Stimulated activated CD4-positive, alpha-beta T cell treated with anti-CD3 and anti-CD28 coated beads, TNF-alpha, amount 100 ng/mL, for 48 hours (primary cell): ENCODE measurements at regions not wholly inside any gene's neighbourhood (a gene's known extent, or its start where the extent isn't known, plus 50 kb on each side); places are given as distances from the start of the nearest gene placed in this dataset.

ENCODE experiments used
- DNase-seq, 3 donors: peaks; one replicate each; pipeline ENCODE4 v3.0.0-alpha.2; 2020; ENCODE audit warnings: low read depth in 3 of 3

DNA sequence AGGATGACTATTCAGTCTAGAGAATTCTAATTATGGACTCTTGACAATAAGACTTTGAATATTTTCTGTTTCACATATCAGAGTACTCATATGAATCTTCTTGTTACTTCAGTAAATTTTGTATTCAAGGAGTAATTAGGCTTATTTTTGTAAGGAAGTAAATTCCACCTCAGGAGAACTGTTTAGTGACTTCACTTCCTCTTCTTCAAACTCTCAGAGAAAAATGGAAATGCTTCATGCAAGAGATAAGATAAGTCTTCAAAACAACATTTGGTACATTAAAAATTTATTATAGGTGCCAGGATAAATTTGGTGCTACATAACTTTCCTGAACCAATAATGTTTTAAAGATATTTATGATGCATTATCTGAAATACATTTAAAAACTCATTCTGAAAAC is 1421.9 kb downstream of the PCDH7 start:
- no peak for DNase-seq

DNA sequence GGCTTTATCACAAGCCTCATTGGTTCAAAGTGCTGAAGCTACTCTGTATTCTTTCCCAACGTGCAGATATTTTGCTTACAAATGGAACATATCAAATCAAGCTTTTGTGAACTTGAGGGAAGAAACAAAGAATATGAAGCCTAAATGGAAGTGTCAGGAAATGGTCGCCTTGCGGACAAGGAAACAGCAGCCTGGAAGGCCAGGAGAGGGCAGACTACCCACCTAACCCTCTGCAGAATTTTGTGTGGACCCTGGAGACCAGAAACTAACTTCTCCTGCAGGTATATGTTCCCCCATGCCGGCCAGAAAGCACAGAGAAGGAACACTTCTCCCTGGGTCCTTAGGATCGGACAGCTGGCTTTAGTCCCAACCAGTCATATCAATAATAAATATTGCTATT is 1425.8 kb downstream of the PCDH7 start:
- DNase-seq = no peak

DNA sequence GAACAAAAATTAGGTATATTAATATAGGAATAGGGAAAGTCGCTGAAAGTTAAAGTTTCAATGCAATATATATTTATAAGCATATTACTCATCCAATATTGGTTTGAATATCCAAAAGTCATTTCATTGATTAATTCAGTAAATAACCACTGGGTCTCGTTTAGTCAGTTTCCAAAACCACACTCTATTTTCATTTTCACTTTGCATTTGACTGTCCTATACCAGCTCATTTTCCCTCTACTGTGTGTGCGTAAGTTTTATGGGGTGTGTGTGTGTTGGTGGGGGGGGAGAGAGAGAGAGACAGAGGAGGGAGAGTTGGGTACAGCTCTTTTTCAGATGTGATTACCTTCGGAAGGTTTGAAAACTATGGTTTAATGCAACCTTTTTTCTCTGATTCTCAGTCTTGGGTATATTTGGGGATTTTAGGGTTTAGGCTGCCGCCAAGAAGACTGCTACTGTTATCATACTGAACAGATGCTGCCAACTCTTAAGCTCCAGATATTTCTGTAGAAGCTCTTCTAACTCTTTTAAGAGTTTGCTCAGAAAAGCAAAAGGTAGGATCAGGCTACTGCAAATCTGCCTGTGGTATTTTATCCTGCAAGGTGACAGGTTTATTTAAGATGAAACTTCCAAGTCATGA is 1427.4 kb downstream of the PCDH7 start:
- no peak for DNase-seq

DNA sequence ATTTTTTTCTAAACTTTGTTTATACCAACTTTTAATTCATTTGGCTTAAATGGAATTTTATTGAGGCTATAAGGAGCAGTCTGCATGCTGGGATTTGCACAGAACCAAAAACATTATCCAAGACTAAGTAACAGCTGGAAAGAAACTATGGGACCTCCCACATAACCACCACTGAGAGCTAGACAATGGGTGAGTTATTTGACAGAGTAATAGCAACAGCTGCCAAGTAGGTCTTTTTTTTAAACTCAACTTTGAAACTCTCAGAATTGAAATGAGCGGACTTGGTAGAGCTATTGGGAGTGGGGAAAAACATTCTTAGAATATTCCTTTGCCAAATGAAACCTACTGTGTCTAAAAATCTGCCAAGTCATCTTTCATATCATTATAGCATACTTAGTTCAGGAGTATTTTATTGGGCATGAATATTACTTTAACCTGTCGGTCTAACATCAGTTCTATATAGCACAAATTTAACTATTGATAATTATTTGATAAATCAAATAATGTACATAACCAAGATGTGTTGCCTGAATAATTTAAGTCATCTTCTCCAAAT is 1428.0 kb downstream of the PCDH7 start:
- DNase-seq = no peak

DNA sequence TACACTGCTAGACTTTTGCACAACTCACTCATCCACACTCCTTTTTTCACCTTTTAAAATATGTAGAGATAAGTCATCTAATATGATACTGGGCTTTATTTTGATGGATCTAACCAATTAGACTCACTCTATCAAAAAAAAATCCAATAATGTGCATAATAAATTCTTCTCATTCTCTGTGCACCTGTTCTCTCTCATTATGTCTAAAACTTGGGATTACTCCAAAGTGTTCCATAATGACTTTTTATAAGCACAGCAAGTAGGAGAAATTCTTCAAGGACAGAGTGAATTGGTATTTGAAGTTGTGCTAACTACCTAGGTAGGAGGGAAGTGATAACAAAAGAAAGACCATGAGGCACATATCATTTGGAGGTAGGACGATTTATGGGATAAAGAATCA is 1438.8 kb downstream of the PCDH7 start:
- DNase-seq = no peak

DNA sequence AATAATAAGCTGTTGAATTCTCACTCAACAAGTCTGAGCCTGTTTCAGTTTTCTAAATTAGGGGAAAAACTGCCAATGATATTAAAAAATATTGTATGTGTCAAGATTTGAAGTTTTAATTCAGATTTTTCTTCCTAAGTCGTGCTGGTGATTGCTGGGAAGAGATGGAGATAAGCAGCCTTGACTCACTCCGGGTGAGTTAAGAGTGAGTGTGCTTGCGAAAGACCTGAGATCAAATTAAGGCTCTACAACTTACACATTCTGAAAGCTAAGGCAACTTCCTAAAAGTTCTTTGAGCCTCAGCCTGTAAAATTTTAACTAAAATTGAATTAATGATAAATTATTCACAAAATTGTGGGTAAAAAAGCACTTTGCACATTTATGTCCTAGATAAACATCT is 1441.2 kb downstream of the PCDH7 start:
- no peak for DNase-seq

DNA sequence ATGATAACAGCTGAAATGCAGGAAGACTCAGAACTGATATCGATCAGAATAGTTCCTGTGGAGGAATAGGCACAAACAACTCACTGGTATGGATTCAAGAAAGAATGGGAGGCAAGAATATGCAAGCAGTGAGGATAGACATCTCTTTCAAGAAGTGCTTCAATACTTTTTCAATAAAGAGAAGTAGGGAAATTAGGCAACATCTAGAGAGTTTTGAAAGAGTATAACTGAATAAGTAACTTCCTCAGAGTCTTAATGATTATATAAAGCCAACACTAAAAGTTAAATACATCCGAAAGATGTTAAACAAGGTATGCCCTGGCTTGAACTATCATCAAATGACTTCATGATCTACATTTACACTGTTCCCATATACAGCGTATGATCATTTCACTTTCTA is 1443.0 kb downstream of the PCDH7 start:
- DNase-seq = no peak

DNA sequence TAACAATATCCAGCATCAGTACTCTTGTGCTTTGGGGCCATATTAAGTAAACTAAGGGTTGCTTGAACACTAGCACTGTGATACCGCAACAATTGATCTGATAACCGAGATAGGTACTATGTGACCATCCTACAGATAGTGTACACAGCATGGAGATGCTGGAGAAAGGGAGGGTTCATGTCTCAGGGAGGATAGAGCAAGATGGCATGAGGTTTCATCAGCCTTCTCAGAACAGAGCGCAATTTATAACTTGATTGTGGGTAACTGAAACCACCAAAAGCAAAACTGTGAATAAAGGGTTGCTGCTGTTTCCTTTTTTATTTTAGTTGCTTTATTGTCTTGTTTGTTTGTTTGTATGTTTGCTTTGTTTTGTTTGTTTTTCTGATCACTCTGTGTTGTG is 1449.7 kb downstream of the PCDH7 start:
- DNase-seq = no peak

DNA sequence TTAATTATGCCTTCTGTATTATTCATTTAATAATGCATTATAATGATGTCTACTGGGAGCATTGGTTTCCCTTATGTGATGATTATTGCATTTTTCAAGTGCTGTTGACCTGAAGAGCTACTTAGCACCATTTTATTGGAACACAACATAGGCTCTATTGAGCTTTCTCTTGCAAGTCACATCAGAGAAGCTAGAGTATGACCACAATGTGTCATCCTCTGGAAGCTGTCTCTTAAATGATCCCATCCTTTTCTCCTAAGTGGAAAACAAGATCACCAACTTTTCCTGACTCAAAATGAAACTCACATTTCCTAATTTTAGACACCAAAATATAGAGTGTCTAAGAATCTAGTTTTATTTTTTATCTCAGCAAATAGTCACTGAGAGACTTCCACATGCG is 1451.9 kb downstream of the PCDH7 start:
- DNase-seq = no peak

DNA sequence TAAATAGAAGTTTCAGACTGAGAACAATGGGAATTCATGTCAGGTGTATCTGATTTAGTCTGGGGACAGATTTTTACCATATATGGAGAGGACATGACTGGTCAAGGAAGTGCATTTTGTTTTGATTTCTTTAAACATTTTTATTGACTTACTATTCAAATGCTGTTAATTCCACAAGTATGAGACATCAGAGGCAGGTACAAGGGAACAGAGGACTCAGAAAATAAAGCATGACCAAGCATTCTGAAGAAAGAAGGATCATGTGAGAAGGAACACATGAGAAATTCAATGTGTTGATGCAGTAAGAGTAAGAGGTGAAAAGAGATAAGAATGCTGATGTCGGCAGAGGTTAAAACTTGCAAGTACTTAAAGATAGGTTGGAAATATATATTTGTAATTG is 1452.6 kb downstream of the PCDH7 start:
- no peak for DNase-seq

DNA sequence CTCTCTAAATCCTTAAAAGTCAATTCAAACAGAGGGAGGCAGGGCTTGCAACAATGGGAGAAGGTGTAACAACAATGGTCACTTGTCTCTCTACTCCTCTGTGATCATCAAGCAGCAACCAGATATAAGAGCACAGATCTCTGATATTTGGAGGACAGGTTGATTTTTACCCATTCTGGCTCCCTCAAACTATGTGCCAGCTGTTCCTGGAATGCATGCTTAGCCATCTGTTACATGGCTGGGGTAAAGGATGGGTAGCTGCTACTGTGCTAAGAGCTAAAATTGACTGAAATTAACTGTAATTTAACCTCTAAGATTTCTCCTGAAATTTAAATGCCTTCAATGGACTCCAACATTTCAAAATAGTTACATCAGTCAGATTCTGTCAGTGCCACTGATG is 1459.9 kb downstream of the PCDH7 start:
- no peak for DNase-seq

DNA sequence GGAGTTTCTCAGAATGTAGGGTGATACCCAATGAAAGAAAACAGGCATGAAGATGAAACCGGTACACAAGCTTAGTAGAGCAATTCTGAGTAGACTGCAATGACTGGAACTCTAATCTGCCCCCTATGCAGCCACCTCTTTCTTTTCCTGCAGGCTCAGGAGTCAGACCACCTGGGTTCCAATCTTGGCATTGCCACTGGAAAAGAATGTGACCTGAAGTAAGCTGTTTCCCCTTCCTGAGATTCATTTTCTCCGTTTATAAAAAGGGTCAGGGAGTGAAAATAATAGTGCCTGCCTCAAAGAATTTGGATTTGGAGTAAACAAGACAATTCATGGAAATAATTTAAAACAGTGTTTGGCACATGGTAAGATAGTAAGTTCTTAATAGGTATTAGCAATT is 1464.0 kb downstream of the PCDH7 start:
- DNase-seq = no peak

DNA sequence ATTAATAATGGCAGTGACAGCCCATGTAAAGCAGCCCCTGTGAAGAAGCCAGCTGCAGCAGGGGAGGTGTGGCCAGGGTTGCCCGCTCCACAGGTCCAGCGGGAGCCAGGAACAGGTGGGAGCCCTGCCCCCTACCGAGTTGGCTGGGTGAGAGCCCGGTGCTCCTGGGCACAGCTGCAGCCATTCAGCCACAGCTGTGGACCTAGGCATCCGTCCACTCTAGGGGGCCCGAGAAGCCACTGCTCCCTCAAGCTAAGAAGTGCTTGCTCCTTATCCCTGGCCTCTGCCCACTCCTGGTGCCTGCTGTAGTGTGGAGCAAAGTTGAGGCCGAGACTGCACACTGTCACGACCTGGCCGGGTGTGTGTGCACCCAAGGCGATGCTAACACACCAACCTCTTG is 1469.0 kb downstream of the PCDH7 start:
- no peak for DNase-seq

DNA sequence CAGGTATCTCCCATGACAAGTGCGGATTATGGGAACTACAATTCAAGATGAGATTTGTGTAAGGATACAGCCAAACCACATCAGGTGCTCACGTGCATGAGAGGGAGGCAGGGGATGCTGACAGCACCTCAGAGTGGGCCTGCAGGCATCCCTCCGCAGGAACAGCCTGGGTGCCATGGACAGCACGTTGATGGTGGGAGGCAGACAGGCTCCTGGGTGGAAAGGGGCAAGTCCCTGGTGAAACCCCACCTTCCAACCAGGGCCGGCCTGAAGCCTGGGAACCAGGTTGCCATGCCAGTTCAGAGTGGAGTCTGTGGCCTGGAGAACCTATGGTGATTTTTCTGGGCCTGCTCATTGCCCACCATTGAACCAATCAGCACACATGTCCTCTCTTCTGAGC is 1469.6 kb downstream of the PCDH7 start:
- no peak for DNase-seq

DNA sequence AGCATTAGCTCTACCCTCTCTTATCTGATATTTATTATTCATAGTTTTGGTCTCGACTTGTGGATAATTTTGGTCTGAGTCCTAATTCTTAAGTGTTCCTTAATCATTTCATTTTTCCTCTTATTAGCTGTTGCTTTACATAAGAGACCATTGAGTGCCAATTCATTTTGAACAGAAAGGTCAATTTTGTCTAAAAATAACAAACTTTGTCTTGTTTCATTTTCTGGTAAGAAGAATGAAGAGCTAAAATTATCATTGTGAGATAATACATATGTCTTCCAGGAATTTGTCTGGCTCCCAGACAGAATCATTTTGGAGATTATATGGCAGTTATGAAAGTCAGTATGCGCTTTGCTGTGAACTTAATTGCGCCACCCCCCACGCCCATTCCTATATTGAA is 1471.8 kb downstream of the PCDH7 start:
- no peak for DNase-seq

DNA sequence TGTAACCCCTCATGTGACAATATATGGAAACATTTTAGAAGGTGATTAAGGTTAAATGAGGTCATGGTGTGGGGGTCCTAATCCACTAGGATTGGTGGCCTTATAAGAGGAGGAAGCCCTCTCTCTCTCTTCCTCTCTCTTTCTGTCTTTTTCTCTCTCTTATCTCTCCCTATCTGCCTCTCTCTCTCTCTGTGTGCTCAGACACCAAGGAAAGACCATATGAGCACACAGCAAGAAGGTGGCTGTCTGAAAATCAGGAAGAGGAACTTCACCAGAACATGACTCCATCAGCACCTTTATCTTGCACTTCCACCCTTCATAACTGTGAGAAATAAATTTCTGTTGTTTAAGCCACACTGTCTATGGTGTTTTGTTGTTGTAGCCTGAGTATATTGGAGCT is 1472.2 kb downstream of the PCDH7 start:
- DNase-seq = no peak

DNA sequence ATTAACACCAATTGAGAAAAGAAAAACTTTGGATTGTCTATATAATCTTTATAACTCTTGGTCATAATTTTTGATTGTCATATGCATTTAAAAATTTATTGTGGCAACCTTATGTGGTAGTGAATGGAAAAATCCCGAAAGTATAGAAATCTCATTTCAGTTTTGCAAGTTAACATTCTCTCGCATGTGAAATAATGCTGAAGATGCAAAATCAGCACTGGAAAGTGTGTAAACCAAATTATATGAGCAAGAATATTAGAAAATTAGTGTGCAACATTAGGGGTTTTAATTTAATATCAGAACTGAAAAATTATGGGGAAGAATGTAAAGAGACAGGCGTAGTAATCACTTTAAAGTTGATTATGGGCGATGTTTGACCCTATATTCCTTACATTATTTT is 1472.8 kb downstream of the PCDH7 start:
- DNase-seq = no peak

DNA sequence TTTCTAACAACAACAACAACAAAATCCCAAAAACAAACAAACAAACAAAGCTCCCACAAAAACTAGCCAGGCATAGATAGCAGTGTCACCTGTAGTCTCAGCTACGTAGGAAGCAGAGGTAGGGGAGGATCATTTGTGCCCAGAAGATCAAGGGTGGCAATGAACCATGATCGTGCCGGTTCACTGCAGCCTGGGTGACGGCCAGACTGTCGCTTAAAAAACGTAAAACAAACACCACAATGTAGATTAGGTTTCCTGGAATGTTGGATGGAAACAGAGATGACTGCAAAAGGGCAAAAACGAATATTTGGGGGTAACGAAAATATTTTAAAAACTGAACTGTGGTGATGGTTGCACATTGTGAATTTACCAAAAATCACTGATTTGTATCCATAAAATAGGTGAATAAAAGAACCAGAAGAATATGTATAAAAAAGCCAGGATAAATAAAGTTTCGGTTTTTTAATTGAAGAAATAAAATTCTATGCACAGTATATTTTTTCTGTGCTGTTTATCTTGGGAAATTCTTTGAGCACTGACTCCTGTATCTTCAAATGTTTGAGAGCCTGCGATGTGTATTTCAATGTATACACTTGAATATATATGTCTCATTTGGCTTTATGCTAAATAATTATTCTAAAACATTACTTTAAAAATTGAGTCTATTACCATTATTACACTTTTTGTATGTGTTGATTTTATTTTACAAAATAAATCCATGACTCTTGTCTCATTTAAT is 1477.0 kb downstream of the PCDH7 start:
- DNase-seq = no peak

DNA sequence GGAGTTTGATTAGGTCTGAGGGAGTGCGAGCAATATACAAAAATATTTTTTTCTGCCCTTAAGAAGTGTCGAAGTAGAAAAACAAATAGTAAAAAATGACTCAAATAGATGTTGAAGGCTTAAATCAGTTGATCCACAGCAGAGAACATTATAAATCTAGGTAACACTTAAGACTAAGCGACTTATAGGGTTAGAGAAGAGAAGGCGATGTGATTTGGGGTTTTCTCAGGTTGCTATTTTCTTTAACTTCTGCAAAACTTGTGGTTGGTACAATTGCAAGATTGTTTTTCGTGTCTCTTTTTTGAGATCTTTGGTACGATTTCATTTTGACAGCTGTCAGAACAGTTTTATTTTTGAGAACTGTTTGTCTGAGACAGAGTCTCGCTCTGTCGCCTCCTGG is 1479.5 kb downstream of the PCDH7 start:
- no peak for DNase-seq

DNA sequence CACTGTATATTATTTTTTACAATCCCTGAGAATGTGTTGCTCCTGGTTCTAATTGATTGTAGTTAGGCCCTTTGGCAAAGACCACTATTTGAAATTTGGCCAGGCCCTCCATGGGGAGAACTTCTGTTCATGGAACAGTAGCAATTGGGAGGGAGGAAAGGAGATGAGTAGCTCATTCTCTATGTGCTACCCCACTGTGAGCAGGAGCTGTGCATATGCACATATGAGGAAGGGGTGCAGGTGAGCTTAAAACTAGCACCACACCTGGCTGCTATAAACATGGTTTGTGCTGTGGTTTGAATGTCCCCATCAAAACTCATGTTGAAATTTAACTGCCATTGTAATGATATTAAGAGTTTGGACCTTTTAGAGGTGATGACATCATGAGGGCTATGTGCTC is 1483.2 kb downstream of the PCDH7 start:
- DNase-seq = no peak

DNA sequence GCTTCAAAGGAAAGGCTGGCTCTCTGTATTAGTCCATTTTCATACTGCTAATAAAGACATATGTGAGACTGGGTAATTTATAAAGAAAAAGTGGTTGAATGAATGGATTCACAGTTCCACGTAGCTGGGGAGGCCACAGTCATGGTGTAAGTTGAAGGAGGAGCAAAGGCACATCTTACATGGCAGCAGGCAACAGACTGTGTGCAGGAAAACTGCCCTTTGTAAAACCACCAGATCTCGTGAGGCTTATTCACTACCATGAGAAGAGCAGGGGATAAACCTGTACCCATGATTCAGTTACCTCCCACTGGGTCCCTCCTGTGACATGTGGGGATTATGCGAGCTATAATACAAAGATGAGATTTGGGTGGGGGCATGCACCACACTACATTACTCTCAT is 1486.6 kb downstream of the PCDH7 start:
- DNase-seq = no peak

DNA sequence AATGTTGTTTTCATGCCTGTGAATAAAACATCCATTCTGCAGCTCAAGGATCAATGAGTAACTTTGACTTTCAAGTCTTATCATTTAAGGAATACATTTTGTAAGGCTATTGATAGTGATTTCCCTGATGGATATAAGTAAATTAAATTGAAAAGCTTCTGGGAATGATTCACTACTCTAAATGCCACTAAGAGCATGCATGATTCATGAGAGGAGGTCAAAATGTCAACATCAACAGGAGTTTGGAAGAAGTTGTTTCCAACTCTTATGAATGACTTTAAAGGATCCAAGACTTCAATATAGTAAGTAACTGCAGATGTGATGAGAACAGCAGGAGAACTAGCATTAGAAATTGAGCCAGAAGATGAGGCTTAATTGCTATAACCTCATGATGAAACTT is 1487.3 kb downstream of the PCDH7 start:
- no peak for DNase-seq

DNA sequence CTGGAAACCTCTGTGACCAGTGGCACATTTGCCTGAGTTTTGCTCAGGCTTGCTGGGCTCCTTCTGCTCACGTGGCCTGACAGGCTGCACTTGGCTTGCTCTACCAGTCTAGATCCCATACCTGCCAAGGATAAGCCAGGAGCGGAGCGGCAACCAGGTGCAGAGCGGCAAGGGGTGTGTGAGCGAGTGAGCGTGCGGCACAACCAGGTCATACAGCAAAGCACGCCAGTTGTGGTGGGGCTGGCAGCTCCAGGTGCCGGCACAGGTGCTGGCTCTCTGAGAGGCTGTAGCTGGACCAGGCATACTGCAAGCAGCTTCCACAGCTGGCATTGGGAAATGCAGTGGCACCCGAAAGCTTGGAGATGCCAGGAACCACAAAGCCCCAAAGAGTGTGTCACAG is 1495.1 kb downstream of the PCDH7 start:
- no peak for DNase-seq

DNA sequence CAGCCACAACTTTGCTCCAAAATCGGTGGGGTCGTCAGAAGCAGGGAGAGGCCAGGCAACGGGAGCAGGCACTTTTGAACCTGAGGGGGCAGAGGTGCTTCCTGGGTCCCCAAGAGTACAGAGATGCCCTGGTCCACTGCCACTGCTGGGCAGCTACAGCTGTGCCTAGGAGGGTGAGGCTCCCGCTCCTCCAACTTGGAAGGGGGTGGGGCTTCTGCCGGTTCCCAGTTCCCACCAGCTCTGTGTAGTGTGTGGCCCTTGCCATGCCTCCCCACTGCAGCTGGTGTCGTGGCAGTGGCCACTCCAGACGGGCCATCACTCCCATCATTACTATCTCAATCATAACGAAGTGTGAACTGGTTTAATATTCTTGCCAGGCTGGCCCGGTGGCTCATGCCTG is 1496.3 kb downstream of the PCDH7 start:
- DNase-seq = no peak
